Fibroblast of the aortic adventitia (primary cell): ENCODE measurements at regions not wholly inside any gene's neighbourhood (a gene's known extent, or its start where the extent isn't known, plus 50 kb on each side); places are given as distances from the start of the nearest gene placed in this dataset.

Experiments used
- DNase-seq: peaks from one replicate; pipeline ENCODE4 v3.0.0-alpha.2; 2010; ENCODE audit warnings: low read depth
- H3K4me3 ChIP-seq: 2 replicates; pipeline ENCODE4 v1.5.1; 2011; ENCODE audit warnings: low read depth, mild to moderate bottlenecking, control low read depth, low read length, moderate library complexity
- CTCF ChIP-seq: IDR thresholded peaks from 2 replicates; pipeline ENCODE4 v1.5.1; 2011; ENCODE audit warnings: mild to moderate bottlenecking, low read length, control low read depth, inconsistent platforms; ENCODE audit not compliant: insufficient read depth

GRCh38 chr3:127520993-127521392 is 69.5 kb downstream of the TPRA1 start:
- DNase-seq: no peak
- no peak for TF ChIP-seq CTCF
- H3K4me3 ChIP-seq: no peak overlapping the region

DNA sequence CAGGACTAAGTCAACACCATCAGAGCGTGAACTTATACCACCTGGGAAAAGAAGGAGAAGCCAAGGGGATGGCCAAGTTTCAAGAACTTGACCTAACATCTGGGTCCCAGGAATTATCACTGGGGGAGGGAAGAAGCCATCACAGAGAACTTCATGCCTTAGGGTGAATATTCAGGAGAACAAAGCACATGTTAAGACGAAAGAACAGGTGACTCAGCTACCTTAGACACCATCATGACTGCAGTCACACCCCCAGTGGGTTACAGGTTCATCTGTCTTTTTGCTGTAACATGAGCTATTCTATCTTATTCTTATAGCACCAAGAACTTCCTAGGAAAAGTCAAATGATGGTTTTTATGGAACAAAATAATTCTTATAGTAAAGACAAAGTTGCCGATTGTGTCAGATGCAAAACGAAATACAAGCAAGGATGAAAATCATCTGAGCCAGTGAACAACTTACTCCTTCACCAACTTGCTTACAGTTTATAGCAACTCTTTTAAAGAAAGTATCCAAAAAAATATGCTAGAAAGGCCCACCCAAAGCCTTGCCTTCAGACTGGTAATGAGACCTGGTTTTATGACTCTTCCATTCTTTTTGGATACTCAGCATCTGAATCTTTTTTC is 72.0 kb downstream of the TPRA1 start:
- TF ChIP-seq CTCF: no peak
- no peak overlapping the region for H3K4me3 ChIP-seq
- no peak for DNase-seq

GRCh38 chr3:127512256-127512655 is 78.3 kb downstream of the TPRA1 start:
- no peak for DNase-seq
- no peak for TF ChIP-seq CTCF

GRCh38 chr3:127501177-127501576 is 89.4 kb downstream of the TPRA1 start:
- H3K4me3 ChIP-seq: no peak overlapping the region
- no peak for TF ChIP-seq CTCF
- no peak for DNase-seq

More at GRCh38 chr3:127512256-127512655, 78.3 kb downstream of the TPRA1 start:
- no peak overlapping the region for H3K4me3 ChIP-seq

DNA sequence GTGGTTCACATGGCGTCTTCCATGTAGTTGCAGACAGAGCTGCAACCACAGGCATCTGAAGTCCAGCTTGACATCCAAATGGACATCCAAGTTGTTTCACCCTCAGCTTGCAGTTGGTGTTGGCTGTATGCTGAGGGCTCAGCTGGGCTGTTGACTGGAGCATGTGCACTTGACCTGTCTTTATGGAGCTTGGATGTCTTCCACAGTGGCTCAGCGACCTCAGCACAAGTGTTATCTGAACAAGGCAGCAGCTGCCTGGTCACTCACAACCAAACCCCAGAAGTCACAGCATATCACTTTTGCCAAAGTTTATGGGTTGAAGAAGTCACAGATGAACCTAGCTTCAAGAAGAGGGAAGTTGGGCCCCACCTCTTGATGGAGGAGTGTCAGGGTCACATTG is 92.9 kb downstream of the TPRA1 start:
- TF ChIP-seq CTCF: no peak
- DNase-seq: no peak
- H3K4me3 ChIP-seq: no peak overlapping the region

DNA sequence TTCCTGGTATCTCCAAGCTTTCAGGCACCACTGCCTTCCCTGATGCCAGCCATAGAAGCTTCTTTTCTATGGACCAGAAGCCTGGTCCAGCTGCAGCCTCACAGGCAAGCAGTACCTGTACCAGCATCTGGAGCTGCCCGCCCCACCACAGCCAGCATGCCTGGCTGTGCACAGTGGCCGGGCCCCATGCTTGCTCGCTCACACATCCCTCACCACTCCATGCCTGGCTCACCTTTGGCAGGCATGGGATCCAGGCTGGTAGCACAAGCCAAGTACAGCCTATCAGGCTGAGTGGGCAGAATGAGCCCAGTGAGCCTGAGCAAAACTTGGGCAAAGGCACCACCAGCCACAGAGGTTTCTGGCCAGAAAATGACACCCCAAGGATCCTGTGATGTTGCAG is 93.4 kb downstream of the TPRA1 start:
- no peak for DNase-seq
- no peak for TF ChIP-seq CTCF
- no peak overlapping the region for H3K4me3 ChIP-seq
